ENCODE measurements at regions not wholly inside any gene's neighbourhood (a gene's known extent, or its start where the extent isn't known, plus 50 kb on each side); places are given as distances from the start of the nearest gene placed in this dataset.

GRCh38 chr6:12221856-12222255 lies 68.3 kb upstream of the EDN1 start:
- no peak for DNase-seq

DNA sequence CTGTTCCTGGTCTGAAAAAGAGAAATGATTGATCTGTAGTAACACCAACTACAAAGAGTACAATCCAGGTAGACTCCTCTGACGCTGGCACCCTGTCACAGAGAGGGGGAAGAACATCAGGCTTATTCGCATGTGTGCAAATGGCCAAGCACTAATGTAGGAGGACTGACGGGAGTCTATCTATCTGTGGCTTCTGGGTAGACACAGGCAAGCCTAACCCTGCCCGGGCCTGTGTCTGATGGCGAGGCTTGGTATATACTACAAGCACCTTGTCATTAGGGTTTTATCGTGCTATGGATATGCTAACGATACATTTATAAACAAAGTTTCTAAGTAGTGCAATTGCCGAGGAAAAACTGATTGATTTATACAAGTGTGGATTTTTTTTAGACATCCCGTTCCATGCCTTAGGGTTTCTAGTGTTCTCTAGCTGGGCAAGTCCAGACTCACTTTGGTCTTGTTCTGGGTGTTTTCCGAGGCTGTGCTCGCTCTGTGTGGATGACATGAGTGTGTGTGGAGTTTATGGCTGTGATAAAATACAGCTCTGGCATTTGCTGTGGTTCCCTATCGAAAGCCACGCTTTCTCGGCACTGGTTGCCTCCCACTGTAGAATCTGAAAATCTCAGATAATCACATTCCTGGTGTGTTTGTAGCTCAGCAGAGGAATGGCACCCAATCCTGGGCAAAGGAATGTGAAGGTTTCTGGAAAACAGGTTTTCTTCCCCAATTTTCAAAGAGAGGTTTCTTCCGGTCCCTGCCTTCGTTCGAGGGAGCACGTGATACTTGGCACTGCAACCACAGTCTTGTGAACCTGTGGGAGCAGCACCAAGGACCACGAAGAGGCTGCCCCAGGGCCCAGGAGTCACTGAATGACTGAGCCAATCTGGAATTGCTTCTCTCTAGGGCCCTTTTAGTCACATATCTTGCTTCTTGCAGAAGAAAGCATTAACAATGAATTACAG lies 67.5 kb upstream of the EDN1 start:
- no peak for DNase-seq

- no peak for DNase-seq
Observed at GRCh38 chr6:12223383-12223782, 66.8 kb upstream of the EDN1 start.

DNA sequence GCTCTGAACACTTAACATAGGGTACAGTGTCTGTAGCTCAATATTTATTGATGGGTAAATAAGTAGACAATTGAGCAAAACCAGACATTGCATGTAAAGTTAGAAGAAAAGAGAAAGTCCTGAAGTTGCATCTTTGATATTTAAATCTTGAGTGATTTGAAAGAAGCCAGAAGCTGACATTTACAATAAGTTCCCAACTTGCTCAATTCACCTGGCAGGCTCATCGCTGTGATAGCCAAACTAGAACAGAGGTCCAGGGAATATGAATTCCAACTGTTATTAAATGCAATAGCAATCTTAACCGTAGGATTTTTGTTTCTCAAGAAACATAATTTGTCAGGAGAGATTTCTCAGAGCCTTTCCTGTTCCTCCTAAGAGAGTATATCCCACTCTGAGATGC lies 65.9 kb upstream of the EDN1 start:
- DNase-seq: no peak

DNA sequence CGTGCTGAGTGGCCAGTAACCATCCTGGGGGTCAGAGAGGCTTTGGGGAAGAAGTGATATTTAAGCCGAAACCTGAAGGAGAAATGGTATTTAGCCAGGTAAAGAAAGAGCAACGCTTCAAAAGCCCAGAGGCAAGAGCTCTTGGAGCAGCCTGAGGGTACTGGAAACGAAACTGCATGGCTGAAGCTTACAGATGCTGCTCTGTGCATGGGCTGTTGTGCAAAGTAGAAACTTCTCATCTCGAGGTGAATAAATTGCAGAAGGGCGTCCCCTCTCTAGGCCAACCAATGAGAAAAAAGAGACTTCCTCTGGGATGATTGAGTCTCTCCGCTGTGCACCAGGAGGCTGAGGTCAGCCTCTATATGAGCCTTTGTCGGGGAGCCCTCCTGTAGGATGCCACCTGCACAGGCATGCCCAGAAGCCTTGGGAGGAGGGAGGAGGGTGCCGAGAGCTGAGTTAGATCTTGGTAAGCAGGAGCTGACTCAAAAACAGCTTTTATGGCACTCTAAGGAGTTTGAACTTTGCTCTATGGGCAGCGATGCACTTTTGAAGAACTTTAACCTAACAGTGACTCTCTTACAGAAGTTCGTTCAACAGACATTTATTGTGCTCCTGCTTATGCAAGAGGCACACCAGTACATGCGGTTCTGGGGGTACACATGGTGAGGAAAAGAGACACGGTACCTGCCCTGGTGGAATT lies 61.6 kb upstream of the EDN1 start:
- no peak for DNase-seq

DNA sequence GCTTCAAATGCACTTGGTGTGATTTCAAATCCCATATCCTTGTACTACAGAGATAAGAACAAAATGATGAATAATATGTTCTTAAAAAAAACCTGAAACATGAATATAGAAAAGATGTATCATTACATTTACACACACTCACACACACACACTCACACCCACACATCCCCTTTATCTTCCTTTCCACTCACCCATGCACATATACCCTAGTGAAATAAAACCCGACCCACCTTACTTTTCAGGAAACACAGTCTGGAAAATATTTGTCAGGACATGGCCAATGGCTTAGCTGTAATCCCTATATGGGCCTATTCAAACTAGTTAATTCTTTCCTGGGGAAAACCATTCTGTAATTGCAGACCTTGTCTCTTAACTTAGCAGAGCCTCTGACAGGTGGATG lies 60.8 kb upstream of the EDN1 start:
- DNase-seq: no peak

- no peak for DNase-seq
Observed at GRCh38 chr6:12230523-12230922, 59.6 kb upstream of the EDN1 start.

- DNase-seq: no peak
Observed at GRCh38 chr6:12232339-12232738, 57.8 kb upstream of the EDN1 start.

DNA sequence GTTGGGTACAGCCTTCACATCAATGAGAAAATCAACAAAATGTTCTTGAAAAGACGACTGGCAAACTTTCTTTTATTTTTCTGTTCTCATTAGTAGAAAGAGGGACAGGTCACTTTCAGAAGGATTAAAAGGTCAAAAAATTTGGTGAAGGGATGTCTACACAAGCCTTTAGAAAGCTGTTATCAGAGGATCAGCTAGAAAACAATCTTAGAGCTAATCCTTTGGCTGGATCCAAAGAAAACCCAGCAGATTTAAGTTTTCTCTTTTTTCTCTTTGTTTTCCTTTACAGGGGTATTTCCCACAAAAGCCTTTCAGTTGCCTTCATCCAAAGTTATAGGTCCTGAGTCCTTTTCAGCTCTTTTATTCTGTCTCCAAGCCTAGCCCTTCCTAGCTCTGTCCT lies 57.3 kb upstream of the EDN1 start:
- no peak for DNase-seq

- peak; percentile 46 to 60 for DNase-seq
Observed at GRCh38 chr6:12233693-12234571, 56.2 kb upstream of the EDN1 start.

GRCh38 chr6:12235341-12235740 lies 54.8 kb upstream of the EDN1 start:
- DNase-seq: no peak

DNA sequence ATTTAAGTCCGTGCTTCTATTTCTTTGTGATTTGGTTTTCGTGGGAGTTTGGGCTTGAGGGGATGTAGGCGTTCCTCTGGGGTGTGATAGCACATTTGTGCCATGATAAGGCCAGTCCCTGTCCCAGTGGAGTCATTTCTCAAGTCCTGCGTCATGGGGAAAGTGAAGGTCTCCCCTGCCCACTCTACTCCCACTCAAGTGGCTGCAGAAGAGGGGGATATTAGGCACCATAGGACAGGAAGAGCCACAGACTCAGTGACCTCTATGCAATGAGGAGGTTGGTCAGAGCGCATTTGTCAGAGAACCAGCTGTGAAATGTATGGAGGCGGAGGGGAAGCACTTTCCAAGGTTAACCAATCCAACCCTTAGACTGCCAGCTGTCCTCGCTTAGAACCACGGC lies 51.9 kb upstream of the EDN1 start:
- no peak for DNase-seq

Data from NCI-H524 (cell line).